ENCODE measurements at regions not wholly inside any gene's neighbourhood (a gene's known extent, or its start where the extent isn't known, plus 50 kb on each side); places are given as distances from the start of the nearest gene placed in this dataset.

- in situ Hi-C loops (cut with MboI) (loop anchor here (10.0 kb wide), 1 partner anchor 918 kb away; no protein-coding TSS in a partner anchor), intact Hi-C loops (cut with micrococcal nuclease; ENCODE audit: unreplicated experiment) (no loop called here)
- no TSS peak for BruUV-seq (replicated peaks)
- ChIA-PET RAD21 (ENCODE audit: unreplicated experiment) (no interaction called here), CTCF (no interaction called here), SMC1A (ENCODE audit: uncharacterized antibody, unreplicated experiment) (no interaction called here), POLR2A (no interaction called here)
- WGBS (ENCODE audit: insufficient coverage, insufficient replicate concordance, low lambda C conversion rate, missing lambda C conversion rate), result 43% methylated on average over 16 of the region's 16 CpGs
- no peaks in the 10 kb centered on the region; the same call in 2 of the 3 replicates for H3K9me3 ChIP-seq (replicated peaks; ENCODE audit: control insufficient read depth, insufficient read depth, low read length)
- no peak overlapping the region for H2AFZ ChIP-seq (ENCODE audit: control insufficient read depth, low read depth, low read length)
- no peaks in the 10 kb centered on the region for H3K27me3 ChIP-seq (replicated peaks in 1 of 2; ENCODE audit: control insufficient read depth in 2 of 2, insufficient read depth in 2 of 2, low read length in 1 of 2)
- H4K20me1 ChIP-seq (ENCODE audit: control insufficient read depth, insufficient read depth), result no peaks in the 10 kb centered on the region
- H3K4me3 ChIP-seq, result no peak overlapping the region
- FAIRE-seq, result no peak
- no peaks in the 10 kb centered on the region for H3K4me1 ChIP-seq (ENCODE audit: control insufficient read depth, insufficient read depth, low read length)
- no peak overlapping the region for H3K27ac ChIP-seq (ENCODE audit: control insufficient read depth, insufficient read depth)
- ATAC-seq, result no peak
- TF ChIP-seq NR2C1 (IDR thresholded peaks at IDR 0.05) (no peak), GATAD2B (conservative IDR thresholded peaks at IDR 0.05; ENCODE audit: low read depth) (no peak), E2F8 (IDR thresholded peaks at IDR 0.05; ENCODE audit: low read depth, partially characterized antibody) (no peak), TCF7 (IDR thresholded peaks at IDR 0.05; ENCODE audit: borderline replicate concordance) (no peak), POLR2AphosphoS5 (IDR thresholded peaks at IDR 0.05; ENCODE audit: low read length) (no peak), CTCF (IDR thresholded peaks at IDR 0.05 in 2 of 3, conservative IDR thresholded peaks at IDR 0.05 in 1 of 3; ENCODE audit: control insufficient read depth in 2 of 3, extremely low read depth in 1 of 3, insufficient read depth in 1 of 3, low read depth in 3 of 3, low read length in 3 of 3) (no peak), DPF2 (IDR thresholded peaks at IDR 0.05) (no peak), TARDBP (IDR thresholded peaks at IDR 0.05; ENCODE audit: borderline replicate concordance) (no peak), STAT3 (IDR thresholded peaks at IDR 0.05; ENCODE audit: low read depth, low read length) (no peak), EED (IDR thresholded peaks at IDR 0.05; ENCODE audit: low read depth) (no peak), ZNF384 (IDR thresholded peaks at IDR 0.05; ENCODE audit: borderline replicate concordance, low read depth, low read length) (no peak), ZBTB4 (CRISPR knock-in tag; IDR thresholded peaks at IDR 0.05) (no peak), SREBF2 (IDR thresholded peaks at IDR 0.05; ENCODE audit: low read length) (no peak), CHD4 (IDR thresholded peaks at IDR 0.05) (no peak), CHD1 (IDR thresholded peaks at IDR 0.05; ENCODE audit: low read depth, low read length) (no peak), BHLHE40 (IDR thresholded peaks at IDR 0.05; ENCODE audit: borderline replicate concordance in 1 of 2, low read depth in 2 of 2, low read length in 1 of 2) (no peak), RCOR1 (conservative IDR thresholded peaks at IDR 0.05; ENCODE audit: low read depth, low read length) (no peak), EZH2 (IDR thresholded peaks at IDR 0.05; ENCODE audit: borderline replicate concordance, control insufficient read depth, low read depth, low read length) (no peak), SIN3A (IDR thresholded peaks at IDR 0.05; ENCODE audit: low read depth, low read length) (no peak)
- H3K9ac ChIP-seq (ENCODE audit: control insufficient read depth, insufficient read depth, low read length), result no peak overlapping the region
- DNase-seq (ENCODE audit: low read depth, low spot score), result no peak
- H3K36me3 ChIP-seq (ENCODE audit: control insufficient read depth in 2 of 2, insufficient read depth in 2 of 2, low read length in 1 of 2), result no peaks in the 10 kb centered on the region
- H3K4me2 ChIP-seq (ENCODE audit: control insufficient read depth, insufficient read depth), result no peak overlapping the region
- H3K79me2 ChIP-seq (ENCODE audit: control insufficient read depth, insufficient read depth, low read length), result no peaks in the 10 kb centered on the region
These were observed 309.5 kb downstream of the NPHP4 start for GRCh38 chr1:5682626-5683225.
